GM19395 (cell line): ENCODE measurements at regions not wholly inside any gene's neighbourhood (a gene's known extent, or its start where the extent isn't known, plus 50 kb on each side); places are given as distances from the start of the nearest gene placed in this dataset.

Source experiments
- ATAC-seq: cut with Tn5 transposase; IDR thresholded peaks from one replicate; pipeline ENCODE4 v1.9.1; 2021; ENCODE audit warnings: mild to moderate bottlenecking, moderate library complexity; ENCODE audit not compliant: unreplicated experiment

- ATAC-seq, result no peak
Observed at GRCh38 chr15:66832664-66833063, 130.6 kb downstream of the SMAD6 start.

- ATAC-seq, result no peak
Observed at GRCh38 chr15:66833371-66833770, 131.3 kb downstream of the SMAD6 start.

GRCh38 chr15:66833803-66834202 is 131.8 kb downstream of the SMAD6 start:
- ATAC-seq, result no peak

DNA sequence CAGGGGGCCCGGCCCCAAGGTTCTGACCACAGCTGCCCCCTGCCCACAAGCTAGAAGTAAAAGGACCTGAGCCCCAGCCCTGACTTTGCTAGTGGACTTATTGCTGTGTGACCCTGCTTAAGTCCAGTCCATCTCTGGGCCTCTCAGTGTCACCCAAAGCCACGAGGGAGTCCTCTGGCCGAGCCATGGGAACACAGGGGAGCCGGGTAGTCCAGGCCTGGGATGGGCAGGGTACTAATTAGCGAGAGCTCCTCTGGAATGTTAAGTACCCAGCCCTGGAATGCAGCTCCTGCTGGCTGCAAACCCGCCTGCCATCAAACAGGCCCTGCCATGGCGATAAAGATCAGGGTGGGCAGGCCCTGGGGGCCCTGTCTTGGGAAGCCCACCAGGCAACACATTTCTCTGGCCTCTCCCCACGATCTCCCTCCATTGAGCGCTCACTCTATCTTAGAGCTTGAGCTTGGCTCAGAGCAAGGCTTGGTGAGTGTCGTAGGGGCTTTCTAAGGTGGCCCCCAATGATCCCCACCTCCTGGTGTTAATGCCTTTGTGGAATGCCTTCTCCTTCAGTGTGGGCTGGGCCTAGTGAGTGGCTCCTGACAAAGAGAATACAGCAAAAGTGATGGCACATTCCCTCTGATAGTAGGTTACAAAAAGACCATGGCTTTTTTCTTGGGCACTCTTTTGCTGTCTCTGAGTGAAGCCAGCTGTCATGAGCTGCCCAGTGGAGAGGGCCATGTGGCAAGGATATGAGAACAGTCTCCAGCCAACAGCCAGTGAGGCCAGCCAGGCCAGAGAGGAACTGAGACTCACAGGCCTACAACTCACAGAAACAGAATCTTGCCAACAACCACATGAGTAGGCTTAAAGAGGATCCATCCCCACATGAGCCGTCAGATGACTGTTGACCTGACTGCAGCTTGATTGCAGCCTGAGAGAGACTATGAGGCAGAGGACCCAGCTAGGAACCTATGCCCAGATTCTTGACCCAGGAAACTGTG is 133.1 kb downstream of the SMAD6 start:
- no peak for ATAC-seq

DNA sequence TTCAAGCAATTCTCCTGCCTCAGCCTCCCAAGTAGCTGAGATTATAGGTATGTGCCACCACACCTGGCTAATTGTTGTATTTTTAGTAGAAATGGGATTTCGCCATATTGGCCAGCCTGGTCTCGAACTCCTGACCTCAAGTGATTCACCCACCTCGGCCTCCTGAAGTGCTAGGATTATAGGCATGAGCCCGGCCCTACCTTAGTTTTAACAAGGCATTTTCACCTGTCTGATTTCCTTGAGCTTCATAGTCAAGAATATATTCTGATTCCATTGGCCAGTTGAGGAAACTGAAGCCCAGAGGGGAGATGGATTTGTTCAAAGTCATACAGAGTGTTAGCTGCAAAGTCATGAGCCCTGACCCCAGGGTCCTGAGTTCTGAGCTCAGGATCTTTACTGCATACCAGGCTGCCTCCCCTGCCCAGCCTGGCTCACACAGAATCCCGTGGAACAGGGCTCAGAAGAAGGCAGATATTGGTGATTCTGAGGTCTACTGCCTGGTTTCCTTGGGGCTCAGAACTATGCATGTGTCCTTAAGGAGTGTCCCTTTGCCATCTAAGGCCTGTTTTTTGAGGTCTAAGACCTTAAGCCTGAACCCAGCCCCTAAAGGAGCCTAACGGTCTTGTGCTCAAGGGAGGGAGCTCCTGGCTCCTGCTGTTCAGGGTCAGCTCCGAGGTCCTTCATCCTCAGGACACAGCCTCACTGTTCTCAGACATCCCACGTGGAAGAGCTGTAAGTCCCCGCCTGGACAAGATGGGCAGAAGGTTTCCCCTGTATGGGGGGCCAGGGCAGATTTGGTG is 134.4 kb downstream of the SMAD6 start:
- no peak for ATAC-seq

DNA sequence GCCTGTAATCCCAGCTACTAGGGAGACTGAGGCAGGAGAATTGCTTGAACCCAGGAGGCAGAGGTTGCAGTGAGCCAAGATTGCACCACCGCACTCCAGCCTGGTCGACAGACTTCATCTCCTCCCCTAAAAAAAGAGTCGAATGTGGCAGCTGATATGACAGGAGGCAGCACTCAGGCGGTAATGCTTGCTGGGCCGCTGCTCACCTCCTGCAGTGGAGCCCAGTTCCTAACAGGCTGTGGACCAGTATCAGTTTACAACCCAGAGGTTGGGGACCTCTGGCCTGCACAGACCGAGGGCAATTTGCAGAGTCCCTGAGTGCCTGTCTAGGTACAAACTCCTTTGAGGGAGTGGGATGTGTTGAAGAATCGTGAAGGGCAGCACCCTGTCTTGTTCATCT is 136.2 kb downstream of the SMAD6 start:
- ATAC-seq, result no peak

- no peak for ATAC-seq
Observed at GRCh38 chr15:66838671-66839239, 136.7 kb downstream of the SMAD6 start.

GRCh38 chr15:66839506-66840112 is 137.6 kb downstream of the SMAD6 start:
- no peak for ATAC-seq

GRCh38 chr15:66840615-66841390 is 138.8 kb downstream of the SMAD6 start:
- ATAC-seq, result no peak

- no peak for ATAC-seq
Observed at GRCh38 chr15:66841953-66842681, 140.1 kb downstream of the SMAD6 start.

- no peak for ATAC-seq
Observed at GRCh38 chr15:66842710-66843441, 140.8 kb downstream of the SMAD6 start.

DNA sequence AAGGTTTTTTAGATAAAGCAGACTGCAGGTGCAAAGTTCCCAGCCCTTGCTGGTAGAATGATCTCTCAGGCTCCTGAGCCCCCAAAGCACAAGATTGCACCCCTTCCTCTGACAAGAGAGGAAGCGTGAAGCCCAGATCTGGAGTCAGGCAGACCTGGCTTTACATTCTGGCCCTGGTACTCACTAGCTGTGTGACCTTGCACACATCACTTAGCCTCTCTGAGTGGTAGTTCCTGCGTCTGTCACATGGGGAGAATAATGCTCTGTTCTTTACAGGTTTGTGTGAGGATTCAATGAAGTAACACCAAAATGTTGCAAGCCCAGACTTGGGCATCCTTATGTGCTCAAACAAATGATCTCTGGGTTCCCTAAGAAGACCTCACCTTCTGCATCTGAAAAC is 141.5 kb downstream of the SMAD6 start:
- ATAC-seq, result no peak

DNA sequence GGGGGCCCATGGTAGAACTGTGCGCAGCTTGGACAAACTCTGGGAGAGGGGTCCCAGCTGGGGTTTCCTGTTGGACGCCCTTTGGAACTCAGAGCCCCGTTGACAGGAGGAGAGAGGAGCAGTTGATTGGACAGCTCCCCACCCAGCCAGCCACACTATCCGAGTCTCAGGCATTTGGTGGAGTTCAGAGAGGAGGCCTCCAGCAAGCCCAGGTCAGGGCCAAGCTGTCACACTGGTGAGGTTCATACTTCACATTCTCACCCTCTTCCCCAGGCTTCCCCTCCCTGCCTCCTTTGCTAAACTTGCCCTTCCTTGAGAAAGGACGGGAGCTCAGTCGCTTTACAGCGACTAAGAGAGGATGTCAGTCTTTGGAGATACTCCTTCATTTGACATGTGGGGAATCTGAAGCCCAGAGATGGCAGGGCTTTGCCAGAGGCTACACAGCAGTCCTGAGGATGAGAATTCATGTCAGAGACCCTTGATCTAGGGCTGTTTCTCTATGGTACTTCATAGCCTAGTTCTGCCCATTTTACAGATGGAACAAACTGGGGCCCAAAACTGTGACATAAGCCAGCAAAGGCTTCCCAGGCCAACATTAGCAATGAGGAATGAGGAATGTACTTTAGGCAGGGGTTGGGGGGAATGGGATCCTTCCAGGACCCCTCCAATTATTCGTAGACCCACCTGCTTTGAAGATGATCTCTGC is 142.2 kb downstream of the SMAD6 start:
- no peak for ATAC-seq

DNA sequence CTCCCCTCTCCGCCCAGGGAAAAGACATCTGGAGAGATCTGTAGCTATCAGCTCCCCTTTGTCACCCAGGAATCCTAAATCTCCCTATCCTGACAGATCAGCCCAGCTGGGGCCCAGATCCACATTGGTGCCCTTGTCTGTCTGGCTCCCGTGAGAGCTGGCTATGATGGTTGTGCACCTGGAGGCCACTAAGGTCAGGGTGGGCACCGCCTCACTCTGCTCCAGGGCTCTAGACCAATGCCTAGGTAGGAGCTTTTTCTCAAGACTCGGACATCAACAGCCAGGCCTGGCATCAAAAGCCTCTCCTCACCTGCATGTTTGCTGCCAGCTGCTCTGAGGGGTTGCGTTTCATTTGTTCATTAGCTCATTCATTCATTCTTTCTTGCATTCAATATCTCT is 142.7 kb downstream of the SMAD6 start:
- no peak for ATAC-seq

GRCh38 chr15:66845266-66845785 is 143.3 kb downstream of the SMAD6 start:
- ATAC-seq, result no peak

DNA sequence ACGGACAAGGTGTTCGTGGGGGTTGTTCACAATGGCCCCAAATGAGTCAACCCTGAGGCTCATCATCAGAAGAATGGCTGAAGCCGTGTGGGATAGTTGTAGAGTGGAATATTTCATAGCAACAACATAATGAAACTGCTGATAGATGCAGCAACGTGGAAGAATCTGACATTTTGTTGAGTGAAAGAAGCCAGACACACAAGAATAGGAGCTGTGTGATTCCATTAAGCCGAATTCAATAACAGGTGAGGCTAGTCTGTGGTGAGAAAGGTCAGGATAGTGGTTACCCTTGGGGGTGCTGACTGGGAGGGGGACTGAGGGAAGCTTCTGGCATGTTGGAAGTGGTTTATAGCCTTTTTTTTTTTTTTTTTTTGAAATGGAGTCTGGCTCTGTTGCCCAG is 144.0 kb downstream of the SMAD6 start:
- ATAC-seq, result no peak

- no peak for ATAC-seq
Observed at GRCh38 chr15:66846811-66847210, 144.8 kb downstream of the SMAD6 start.

DNA sequence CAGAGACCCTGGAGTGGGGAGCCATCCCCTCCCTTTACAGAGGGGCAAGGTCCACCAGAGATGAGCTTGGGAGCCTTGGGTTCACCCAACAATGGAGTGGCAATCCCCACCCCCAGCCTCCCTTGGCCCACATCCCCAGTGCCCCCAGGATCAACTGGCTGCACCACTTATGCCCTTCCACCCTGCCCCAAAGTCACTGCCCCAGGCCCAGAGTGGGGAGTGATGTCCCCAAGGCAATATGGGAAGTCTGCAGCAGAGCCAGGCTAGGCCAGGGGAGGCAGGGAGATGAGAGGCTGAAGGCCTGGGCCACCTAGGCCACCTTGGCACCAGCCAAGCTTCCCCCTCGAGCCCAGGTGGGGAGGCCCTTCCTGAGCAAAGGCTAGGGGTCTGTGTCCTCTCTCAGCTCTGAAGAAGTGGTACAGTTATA is 145.5 kb downstream of the SMAD6 start:
- ATAC-seq, result no peak
